PC-3 (cell line): ENCODE measurements at regions not wholly inside any gene's neighbourhood (a gene's known extent, or its start where the extent isn't known, plus 50 kb on each side); places are given as distances from the start of the nearest gene placed in this dataset.

ENCODE experiments used
- CTCF ChIP-seq: fragments of 300-600 bp; sonication (generic); conservative IDR thresholded peaks from 2 replicates; pipeline ENCODE4 v1.5.1; 2017; ENCODE audit warnings: antibody characterized with exemption, low read depth, mild to moderate bottlenecking, low read length
- EZH2phosphoT487 ChIP-seq: fragments of 300-600 bp; sonication (generic); IDR thresholded peaks from 2 replicates; pipeline ENCODE4 v1.6.1; 2018; ENCODE audit warnings: mild to moderate bottlenecking, antibody characterized with exemption, low read length, borderline replicate concordance

- TF ChIP-seq CTCF (no peak), EZH2phosphoT487 (no peak)
Measured at GRCh38 chr14:34208532-34208931, 253.5 kb downstream of the SPTSSA start.
